ENCODE measurements at regions not wholly inside any gene's neighbourhood (a gene's known extent, or its start where the extent isn't known, plus 50 kb on each side); places are given as distances from the start of the nearest gene placed in this dataset.

- CTCF ChIA-PET: no interaction called here
- Histone ChIP-seq H3K9ac (replicated peaks; ENCODE audit: extremely low read depth, insufficient read depth, low read length) (no peak overlapping the region), H4K20me1 (replicated peaks; ENCODE audit: control insufficient read depth, extremely low read depth, insufficient read depth, low read length) (no peaks in the 10 kb centered on the region), H3K27ac (ENCODE audit: insufficient read depth, low read depth, low read length) (no peak overlapping the region), H3K9me1 (replicated peaks; ENCODE audit: control insufficient read depth, extremely low read depth, insufficient read depth, low read length) (no peaks in the 10 kb centered on the region), H3K4me1 (ENCODE audit: control insufficient read depth, extremely low read depth, insufficient read depth, low read length) (peaks cover 21% of the 10 kb centered on the region), H3K79me2 (ENCODE audit: control insufficient read depth, insufficient read depth, low read length) (no peaks in the 10 kb centered on the region), H2AFZ (ENCODE audit: low read depth, low read length) (no peak overlapping the region), H3K9me3 (replicated peaks; ENCODE audit: control insufficient read depth, insufficient read depth, low read length) (no peaks in the 10 kb centered on the region), H3K4me2 (ENCODE audit: insufficient read depth, low read length) (no peak overlapping the region), H3K27me3 (ENCODE audit: control insufficient read depth in 2 of 2, insufficient read depth in 2 of 2, low read length in 2 of 2) (no peaks in the 10 kb centered on the region), H3K4me3 (replicated peaks in 1 of 3; ENCODE audit: insufficient read depth in 1 of 3, low read depth in 1 of 3, low read length in 3 of 3) (no peak overlapping the region), H3K36me3 (ENCODE audit: control insufficient read depth in 2 of 2, extremely low read depth in 1 of 2, insufficient read depth in 2 of 2, low read length in 2 of 2) (no peaks in the 10 kb centered on the region)
- TF ChIP-seq MAX (IDR thresholded peaks at IDR 0.05; ENCODE audit: insufficient read depth, insufficient read length): no peak
- TF ChIP-seq POLR2AphosphoS5 (IDR thresholded peaks at IDR 0.05; ENCODE audit: insufficient read depth, low read depth, low read length): no peak
- TF ChIP-seq JUN (IDR thresholded peaks at IDR 0.05; ENCODE audit: borderline replicate concordance, insufficient read depth, insufficient read length, low read depth): no peak
- no peak for TF ChIP-seq GATA2 (IDR thresholded peaks at IDR 0.05; ENCODE audit: insufficient read depth, insufficient read length, low read depth, low read length)
- TF ChIP-seq POLR2A (IDR thresholded peaks at IDR 0.05; ENCODE audit: low read depth, low read length): no peak
- TF ChIP-seq CTCF (IDR thresholded peaks at IDR 0.05; ENCODE audit: extremely low read depth in 1 of 2, insufficient read depth in 1 of 2, low read depth in 1 of 2, low read length in 2 of 2): no peak
- no peak for TF ChIP-seq EZH2 (IDR thresholded peaks at IDR 0.05; ENCODE audit: borderline replicate concordance, low read depth, low read length, severe bottlenecking)
- no peak for TF ChIP-seq MYC (IDR thresholded peaks at IDR 0.05; ENCODE audit: low read depth, low read length)
- intact Hi-C loops (cut with micrococcal nuclease) (loop anchor here (2.0 kb wide), 1 partner anchor 44 kb away; no protein-coding TSS in a partner anchor), dilution Hi-C loops (cut with MboI; ENCODE audit: extremely low pct_ligation_motif_present, low sequenced_read_pairs) (no loop called here)
- POLR2A ChIA-PET: no interaction called here
- DNase-seq (ENCODE audit: low read depth, low spot score): peak; percentile 70
- no peak for FAIRE-seq
- no TSS peak for BruUV-seq (replicated peaks)
Observed at GRCh38 chr6:22926790-22927354, 357.5 kb downstream of the HDGFL1 start.
